ENCODE measurements at regions not wholly inside any gene's neighbourhood (a gene's known extent, or its start where the extent isn't known, plus 50 kb on each side); places are given as distances from the start of the nearest gene placed in this dataset.
"Not testable (repeated sequence)": the region's sequence is repeated elsewhere in the genome, so short reads cannot be mapped to it uniquely, and the experiment has no call there.

- peaks cover 0 to 10% (median 2%) of the 10 kb centered on the region in 5 donors for H3K27me3 Mint-ChIP-seq
- POLR2A ChIA-PET = no interaction called here
- DNase-seq (no peak), ATAC-seq (no peak)
- H3K9me3 Mint-ChIP-seq = peaks cover 0 to 2% (median 0%) of the 10 kb centered on the region in 9 donors
- H3K4me1 Mint-ChIP-seq = no peaks in the 10 kb centered on the region
- H3K4me3 Mint-ChIP-seq = no peak overlapping the region
- no peaks in the 10 kb centered on the region for H3K36me3 Mint-ChIP-seq
- H3K27ac Mint-ChIP-seq = no peak overlapping the region
These were observed 281.9 kb upstream of the MAF start for GRCh38 chr16:79882340-79883005.

- ATAC-seq, H3K27ac Mint-ChIP-seq, H3K36me3 Mint-ChIP-seq, POLR2A ChIA-PET, H3K27me3 Mint-ChIP-seq, DNase-seq, H3K4me3 Mint-ChIP-seq, H3K9me3 Mint-ChIP-seq, H3K4me1 Mint-ChIP-seq: not testable (repeated sequence)
These were observed 280.6 kb upstream of the MAF start for GRCh38 chr16:79881107-79881506.

- Mint-ChIP-seq H3K4me1 (no peaks in the 10 kb centered on the region), H3K27me3 (peaks cover 0 to 10% (median 2%) of the 10 kb centered on the region in 5 donors), H3K9me3 (peaks cover 0 to 2% (median 0%) of the 10 kb centered on the region in 9 donors), H3K4me3 (no peak overlapping the region), H3K36me3 (no peaks in the 10 kb centered on the region), H3K27ac (no peak overlapping the region)
- no peak for ATAC-seq
- POLR2A ChIA-PET = no interaction called here
- DNase-seq = no peak
These were observed 275.8 kb upstream of the MAF start for GRCh38 chr16:79876332-79876730.

DNA sequence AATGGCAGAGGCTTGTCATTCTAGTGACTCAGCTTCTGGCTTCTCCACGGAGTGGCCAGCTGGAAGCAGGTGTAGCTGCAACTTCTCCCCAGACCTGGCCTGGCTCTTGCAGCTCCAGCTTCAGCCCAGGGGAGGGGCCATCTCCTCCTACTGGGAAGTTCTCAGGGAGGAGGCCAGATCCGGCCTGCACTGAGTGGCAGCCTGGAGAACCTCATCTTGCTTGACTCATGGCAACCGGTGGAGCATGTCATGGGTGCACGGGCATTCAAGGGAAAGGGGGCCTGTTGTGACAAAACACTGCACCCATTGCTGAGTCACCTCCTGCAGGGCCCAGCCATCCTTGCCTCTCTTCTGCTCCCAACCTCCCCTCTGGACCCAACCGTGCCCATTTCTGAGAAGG lies 273.9 kb upstream of the MAF start:
- POLR2A ChIA-PET = no interaction called here
- H3K4me3 Mint-ChIP-seq = no peak overlapping the region
- peaks cover 0 to 2% (median 0%) of the 10 kb centered on the region in 9 donors for H3K9me3 Mint-ChIP-seq
- no peak for DNase-seq
- peaks cover 0 to 15% (median 4%) of the 10 kb centered on the region in 5 donors for H3K27me3 Mint-ChIP-seq
- H3K4me1 Mint-ChIP-seq = no peaks in the 10 kb centered on the region
- no peak for ATAC-seq
- H3K36me3 Mint-ChIP-seq = no peaks in the 10 kb centered on the region
- no peak overlapping the region for H3K27ac Mint-ChIP-seq

DNA sequence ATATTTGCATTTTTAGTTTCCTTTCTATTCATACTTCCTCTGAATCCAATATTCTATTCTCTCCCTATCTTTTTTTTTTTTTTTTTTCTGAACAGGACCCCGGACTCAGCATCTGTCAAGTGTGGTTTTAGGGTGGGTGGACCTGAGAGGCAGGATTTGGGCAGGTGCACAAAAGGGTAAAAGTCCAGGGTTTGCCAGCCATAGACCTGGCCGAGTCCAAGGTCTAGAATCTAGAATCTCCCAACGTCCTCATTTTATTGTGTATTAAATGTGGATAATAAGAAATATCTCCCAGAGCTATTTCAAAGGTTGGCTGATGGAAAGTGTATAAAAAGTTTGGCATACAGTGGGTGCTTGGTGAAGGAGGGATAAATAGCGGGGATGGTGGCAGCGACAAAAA lies 273.3 kb upstream of the MAF start:
- Mint-ChIP-seq H3K4me1 (no peaks in the 10 kb centered on the region), H3K27ac (no peak overlapping the region), H3K4me3 (no peak overlapping the region), H3K36me3 (no peaks in the 10 kb centered on the region), H3K27me3 (peaks cover 0 to 15% (median 4%) of the 10 kb centered on the region in 5 donors), H3K9me3 (peaks cover 0 to 2% (median 0%) of the 10 kb centered on the region in 9 donors)
- POLR2A ChIA-PET = no interaction called here
- ATAC-seq = no peak
- no peak for DNase-seq

GRCh38 chr16:79871906-79872305 lies 271.4 kb upstream of the MAF start:
- no peak overlapping the region for H3K27ac Mint-ChIP-seq
- DNase-seq (no peak), ATAC-seq (no peak)
- H3K4me3 Mint-ChIP-seq = no peak overlapping the region
- H3K9me3 Mint-ChIP-seq = peaks cover 0 to 2% (median 0%) of the 10 kb centered on the region in 9 donors
- POLR2A ChIA-PET = no interaction called here
- no peaks in the 10 kb centered on the region for H3K36me3 Mint-ChIP-seq
- peaks cover 0 to 5% (median 0%) of the 10 kb centered on the region in 5 donors for H3K27me3 Mint-ChIP-seq
- no peaks in the 10 kb centered on the region for H3K4me1 Mint-ChIP-seq

GRCh38 chr16:79870016-79870886 lies 269.7 kb upstream of the MAF start:
- H3K27ac Mint-ChIP-seq = no peak overlapping the region
- POLR2A ChIA-PET = no interaction called here
- peaks cover 0 to 2% (median 0%) of the 10 kb centered on the region in 9 donors for H3K9me3 Mint-ChIP-seq
- ATAC-seq (no peak), DNase-seq (no peak)
- no peaks in the 10 kb centered on the region for H3K4me1 Mint-ChIP-seq
- no peak overlapping the region for H3K4me3 Mint-ChIP-seq
- H3K36me3 Mint-ChIP-seq = no peaks in the 10 kb centered on the region
- H3K27me3 Mint-ChIP-seq = peaks cover 0 to 5% (median 0%) of the 10 kb centered on the region in 5 donors

DNA sequence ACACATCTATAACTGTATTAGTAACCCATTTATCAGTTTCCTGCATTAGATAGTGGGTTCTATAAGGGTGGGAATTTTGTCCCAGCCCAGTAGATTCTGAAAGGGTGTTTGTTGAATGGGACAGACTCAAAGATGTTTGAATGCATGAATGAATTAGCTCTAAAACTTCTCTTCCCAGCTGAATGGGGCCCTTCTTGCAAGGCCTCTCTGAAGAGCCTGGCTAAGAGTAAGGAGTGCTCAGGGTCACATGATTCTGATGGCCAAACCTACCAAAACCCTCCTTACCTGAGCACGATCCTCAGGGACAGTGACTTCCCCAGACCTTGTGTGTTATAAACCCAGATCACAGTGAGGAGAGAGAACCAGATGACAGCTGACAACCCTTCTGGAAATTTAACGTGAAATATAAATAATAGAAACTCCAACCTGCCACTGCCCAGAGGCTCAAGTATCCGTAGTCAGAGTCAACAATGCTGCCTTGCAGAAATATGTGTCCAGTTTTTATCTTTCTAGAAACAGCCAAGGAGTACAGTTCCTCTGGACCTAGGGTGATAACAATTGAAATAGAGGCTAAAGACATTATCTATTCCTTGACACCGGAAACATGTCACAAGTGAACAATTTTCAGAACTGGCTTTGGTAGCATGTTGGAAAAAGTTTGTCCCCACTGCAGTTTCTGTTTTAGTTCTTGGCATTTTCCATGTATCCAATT lies 268.9 kb upstream of the MAF start:
- Mint-ChIP-seq H3K4me3 (no peak overlapping the region), H3K27ac (no peak overlapping the region), H3K36me3 (no peaks in the 10 kb centered on the region), H3K4me1 (no peaks in the 10 kb centered on the region), H3K27me3 (peaks cover 0 to 5% (median 0%) of the 10 kb centered on the region in 5 donors), H3K9me3 (peaks cover 0 to 2% (median 0%) of the 10 kb centered on the region in 9 donors)
- no peak for DNase-seq
- ATAC-seq = no peak
- POLR2A ChIA-PET = no interaction called here

GRCh38 chr16:79868841-79869240 lies 268.3 kb upstream of the MAF start:
- H3K9me3 Mint-ChIP-seq = peaks cover 0 to 2% (median 0%) of the 10 kb centered on the region in 9 donors
- ATAC-seq (no peak), DNase-seq (no peak)
- no peaks in the 10 kb centered on the region for H3K4me1 Mint-ChIP-seq
- H3K4me3 Mint-ChIP-seq = no peak overlapping the region
- no peak overlapping the region for H3K27ac Mint-ChIP-seq
- POLR2A ChIA-PET = no interaction called here
- no peaks in the 10 kb centered on the region for H3K36me3 Mint-ChIP-seq
- peaks cover 0 to 5% (median 0%) of the 10 kb centered on the region in 5 donors for H3K27me3 Mint-ChIP-seq

- Mint-ChIP-seq H3K27me3 (peaks cover 0 to 5% (median 0%) of the 10 kb centered on the region in 5 donors), H3K36me3 (no peaks in the 10 kb centered on the region), H3K4me1 (no peaks in the 10 kb centered on the region), H3K27ac (no peak overlapping the region), H3K9me3 (peaks cover 0 to 2% (median 0%) of the 10 kb centered on the region in 9 donors), H3K4me3 (no peak overlapping the region)
- ATAC-seq (no peak), DNase-seq (no peak)
- POLR2A ChIA-PET = no interaction called here
These were observed 267.0 kb upstream of the MAF start for GRCh38 chr16:79867425-79867997.

DNA sequence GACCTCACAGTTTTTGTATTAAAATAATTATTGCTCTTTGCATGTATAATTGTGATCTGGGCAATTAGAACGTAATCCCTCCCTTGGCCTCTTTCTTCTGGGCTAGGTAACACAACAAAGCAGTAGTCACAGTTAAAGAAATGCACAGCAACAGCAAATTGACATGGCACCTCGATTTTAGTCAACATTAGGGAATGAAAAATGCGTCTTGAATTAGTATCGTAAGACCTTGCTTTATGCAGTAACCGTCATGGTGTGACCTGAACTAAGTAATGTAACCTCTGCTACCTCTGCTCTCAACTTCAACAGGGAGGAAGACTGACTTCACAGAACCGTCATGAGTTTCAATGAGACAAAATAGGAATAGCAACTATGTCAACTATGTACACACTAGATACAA lies 265.4 kb upstream of the MAF start:
- Mint-ChIP-seq H3K9me3 (peaks cover 0 to 2% (median 0%) of the 10 kb centered on the region in 9 donors), H3K27ac (no peak overlapping the region), H3K27me3 (peaks cover 0 to 8% (median 0%) of the 10 kb centered on the region in 5 donors), H3K4me3 (no peak overlapping the region), H3K4me1 (no peaks in the 10 kb centered on the region), H3K36me3 (no peaks in the 10 kb centered on the region)
- DNase-seq (no peak), ATAC-seq (no peak)
- POLR2A ChIA-PET = no interaction called here

GRCh38 chr16:79864781-79865391 lies 264.3 kb upstream of the MAF start:
- H3K9me3 Mint-ChIP-seq = no peaks in the 10 kb centered on the region
- no peak overlapping the region for H3K27ac Mint-ChIP-seq
- DNase-seq = no peak
- H3K36me3 Mint-ChIP-seq = no peaks in the 10 kb centered on the region
- POLR2A ChIA-PET = no interaction called here
- H3K4me3 Mint-ChIP-seq = no peak overlapping the region
- peaks cover 0 to 2% (median 0%) of the 10 kb centered on the region in 5 donors for H3K27me3 Mint-ChIP-seq
- no peak for ATAC-seq
- no peaks in the 10 kb centered on the region for H3K4me1 Mint-ChIP-seq

Data from naive thymus-derived CD8-positive, alpha-beta T cell (primary cell).